Right kidney (tissue), 1 donor: ENCODE measurements at regions not wholly inside any gene's neighbourhood (a gene's known extent, or its start where the extent isn't known, plus 50 kb on each side); places are given as distances from the start of the nearest gene placed in this dataset.
"Not testable (repeated sequence)": the region's sequence is repeated elsewhere in the genome, so short reads cannot be mapped to it uniquely, and the experiment has no call there.

Experiments used
- DNase-seq: peaks from one replicate; pipeline ENCODE4 v3.0.0-alpha.2; 2016

DNA sequence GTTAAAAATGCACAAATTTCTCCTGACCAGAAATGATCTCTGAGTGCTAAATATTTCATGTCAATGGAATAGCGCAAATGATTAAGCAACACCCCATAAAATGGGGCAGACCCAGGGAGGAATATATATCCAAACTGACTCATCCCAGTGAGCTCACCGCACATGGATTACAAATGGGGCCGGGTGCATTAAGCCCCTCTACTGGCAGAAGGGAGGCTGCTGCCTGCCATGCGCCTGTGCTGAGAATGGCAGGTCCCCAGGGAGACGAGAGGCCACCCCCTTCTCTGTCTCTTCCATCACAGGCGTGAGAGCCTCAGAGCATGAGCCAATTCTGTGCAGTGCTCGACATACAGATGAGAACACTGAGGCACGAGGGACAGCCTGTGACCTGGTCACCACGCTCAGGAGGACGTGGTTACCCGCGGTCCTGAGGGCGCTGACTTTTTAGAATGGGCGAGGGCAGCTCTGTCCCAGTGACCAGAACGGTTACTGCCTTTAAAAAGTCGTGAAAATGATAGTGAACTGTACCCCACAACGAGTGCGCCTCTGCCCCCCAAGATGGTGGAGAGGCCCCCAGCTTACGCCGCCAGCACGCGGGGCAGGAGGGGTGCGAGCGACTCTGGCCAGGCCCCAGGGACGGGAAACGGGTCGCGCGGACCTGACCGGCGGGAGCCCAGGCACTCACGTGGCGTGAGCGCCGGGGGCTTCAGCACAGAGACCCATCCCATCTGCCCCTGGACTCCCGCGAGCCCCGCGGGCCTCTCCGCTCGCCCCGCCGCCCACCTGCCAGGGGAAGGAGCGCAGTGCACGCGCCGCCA lies 130.2 kb upstream of the ALDH3B2 start:
- peak; percentile 86 for DNase-seq

DNA sequence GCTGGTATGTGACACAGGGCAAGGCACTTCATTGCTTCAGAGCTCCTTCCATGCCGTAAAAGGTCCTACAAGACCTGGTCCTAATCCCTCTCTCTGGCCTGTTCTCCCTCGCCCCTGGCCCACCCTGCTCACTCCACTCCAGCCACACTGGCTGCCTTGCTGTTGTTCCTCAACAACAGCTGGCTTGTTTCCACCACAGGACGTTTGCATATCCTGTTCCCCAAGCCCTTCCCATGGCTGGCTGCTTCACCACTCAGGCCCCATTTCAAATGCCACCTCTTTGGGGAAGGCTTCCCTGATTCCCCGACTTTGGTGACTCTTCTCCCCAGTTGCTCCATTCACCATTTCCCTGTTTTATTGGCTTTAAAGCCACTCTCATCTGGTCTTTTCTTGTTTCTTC lies 129.1 kb upstream of the ALDH3B2 start:
- DNase-seq = not testable (repeated sequence)

DNA sequence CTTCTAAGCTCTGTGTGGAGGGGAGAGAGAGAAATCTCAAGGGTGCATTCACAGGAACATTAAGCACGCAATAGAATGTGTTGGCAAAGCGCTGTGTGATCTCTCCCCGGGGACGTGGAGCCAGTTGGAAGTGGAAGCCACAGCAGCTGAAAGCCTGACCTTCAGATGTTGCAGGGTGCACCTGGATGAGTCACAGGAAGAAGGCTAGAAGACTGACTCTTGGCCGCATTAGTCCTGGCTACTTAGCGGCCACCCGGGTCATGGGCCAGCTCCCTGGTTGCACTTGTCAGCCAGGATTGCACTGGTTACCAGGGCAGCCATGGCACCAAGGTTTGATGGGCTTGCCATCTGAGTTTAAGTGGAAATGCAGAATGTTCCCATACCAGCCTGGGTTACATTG lies 128.6 kb upstream of the ALDH3B2 start:
- not testable (repeated sequence) for DNase-seq

DNA sequence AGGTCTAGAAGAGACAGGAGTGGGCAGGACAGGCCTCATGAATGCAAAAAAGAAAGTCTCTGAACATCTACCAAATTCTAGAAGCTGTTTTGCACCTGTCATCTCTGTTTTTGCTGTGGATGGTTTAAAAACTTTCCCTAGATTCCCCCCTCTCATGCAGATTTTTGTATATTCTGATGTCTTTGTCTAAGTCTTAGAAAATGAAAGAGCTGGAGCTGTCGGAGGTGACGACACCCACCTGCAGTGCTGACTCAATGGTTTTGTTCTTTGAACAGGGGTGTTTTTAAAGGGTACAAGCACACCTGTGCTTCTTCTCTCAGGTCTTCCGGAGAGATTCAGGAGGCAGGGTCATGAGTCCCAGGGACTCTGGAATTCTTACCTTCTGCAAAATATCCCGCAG lies 128.2 kb upstream of the ALDH3B2 start:
- DNase-seq = not testable (repeated sequence)

DNA sequence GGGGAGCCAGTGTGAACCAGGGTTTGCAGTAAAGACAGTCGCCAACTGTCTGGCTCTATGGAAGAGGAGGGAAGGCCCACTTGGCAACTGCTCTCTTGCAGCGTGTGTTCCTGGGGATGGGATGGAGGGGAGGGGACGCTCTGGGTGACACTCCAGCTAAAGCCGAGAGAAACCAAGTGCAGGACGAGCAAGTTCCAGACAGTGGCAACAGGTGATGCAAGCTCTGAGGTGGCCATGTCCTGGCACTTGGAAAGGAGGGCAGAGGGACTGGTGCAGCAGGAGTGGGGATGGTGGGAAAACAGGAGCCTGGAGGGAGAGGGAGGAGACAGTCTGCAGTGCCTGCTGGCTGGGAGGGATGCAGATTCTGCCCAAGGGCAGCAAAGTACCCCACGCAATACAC lies 127.0 kb upstream of the ALDH3B2 start:
- not testable (repeated sequence) for DNase-seq

DNA sequence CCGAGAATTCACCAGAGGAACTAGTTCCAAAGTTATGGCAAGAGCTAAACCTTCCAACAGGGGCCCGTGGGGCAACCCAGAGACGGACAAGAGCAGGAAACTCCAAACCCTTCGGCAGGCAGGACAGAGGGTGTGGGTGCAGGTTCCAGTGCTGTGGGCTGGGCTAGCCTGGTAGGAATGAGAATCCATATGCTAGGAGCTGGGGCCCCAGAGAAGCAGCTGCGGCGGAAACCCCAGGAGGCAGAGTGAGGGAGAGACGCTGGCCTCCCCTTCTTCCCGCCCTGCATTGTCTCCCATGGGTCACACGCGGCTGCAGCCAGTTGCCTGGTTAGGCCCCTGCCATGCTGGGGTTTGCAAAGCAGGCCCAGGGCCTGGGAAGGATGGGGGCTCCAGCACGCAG lies 126.2 kb upstream of the ALDH3B2 start:
- DNase-seq = not testable (repeated sequence)

DNA sequence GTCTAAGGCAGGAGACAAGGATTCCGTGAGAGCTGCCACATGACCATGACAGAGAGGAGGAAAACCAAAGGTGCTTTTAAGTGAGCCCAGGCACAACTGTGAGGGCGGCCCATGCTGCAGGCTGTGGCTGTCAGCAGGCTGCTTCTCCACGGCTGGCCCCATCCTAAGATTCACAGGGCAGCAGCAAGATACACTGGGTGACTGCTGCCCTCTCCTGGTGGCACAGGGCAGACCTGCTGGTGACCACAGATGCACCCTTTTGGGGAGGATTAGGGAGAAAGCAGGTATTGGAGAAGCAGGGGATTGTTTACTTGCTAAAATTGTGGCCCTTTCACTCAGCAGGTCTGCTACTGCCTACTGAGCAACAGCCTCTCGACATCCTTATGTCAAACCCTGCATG lies 125.4 kb upstream of the ALDH3B2 start:
- not testable (repeated sequence) for DNase-seq

DNA sequence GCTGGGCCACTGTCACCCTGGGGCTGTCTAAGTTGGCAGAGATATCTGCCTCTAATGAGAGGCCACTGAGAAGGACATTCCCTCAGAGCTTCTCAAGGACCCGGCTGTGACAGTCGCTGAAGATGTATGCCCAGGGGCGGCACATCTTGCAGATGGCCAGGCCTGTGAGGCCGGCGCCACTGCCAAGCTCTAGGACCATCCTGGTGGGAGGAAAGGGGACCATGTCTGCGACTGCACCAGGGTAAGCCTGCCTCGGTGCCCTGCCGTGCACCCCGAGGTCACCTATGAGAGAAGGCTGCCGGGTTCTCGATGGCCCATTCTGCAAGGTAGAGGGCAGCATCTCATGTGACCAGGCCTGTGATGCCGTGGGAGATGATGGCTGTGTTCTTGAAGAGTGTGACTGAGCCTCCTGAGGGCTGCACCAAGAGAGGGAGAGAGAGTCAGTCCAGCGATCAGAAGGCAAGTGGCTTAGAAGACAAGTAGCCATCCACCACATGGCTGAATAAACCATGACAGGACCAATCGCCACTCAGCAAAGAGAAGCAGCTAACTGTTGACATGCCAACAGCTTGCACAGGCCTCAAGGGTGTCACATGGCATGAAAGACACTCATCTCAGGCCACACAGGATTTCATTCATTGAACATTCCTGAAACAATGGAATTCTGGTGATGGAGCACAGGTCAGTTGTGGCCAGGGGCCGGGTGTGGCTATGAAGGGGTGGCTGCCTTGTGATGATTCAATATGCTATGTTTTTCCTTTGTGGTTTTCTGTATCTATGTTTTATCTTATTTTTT lies 123.5 kb upstream of the ALDH3B2 start:
- DNase-seq = not testable (repeated sequence)

DNA sequence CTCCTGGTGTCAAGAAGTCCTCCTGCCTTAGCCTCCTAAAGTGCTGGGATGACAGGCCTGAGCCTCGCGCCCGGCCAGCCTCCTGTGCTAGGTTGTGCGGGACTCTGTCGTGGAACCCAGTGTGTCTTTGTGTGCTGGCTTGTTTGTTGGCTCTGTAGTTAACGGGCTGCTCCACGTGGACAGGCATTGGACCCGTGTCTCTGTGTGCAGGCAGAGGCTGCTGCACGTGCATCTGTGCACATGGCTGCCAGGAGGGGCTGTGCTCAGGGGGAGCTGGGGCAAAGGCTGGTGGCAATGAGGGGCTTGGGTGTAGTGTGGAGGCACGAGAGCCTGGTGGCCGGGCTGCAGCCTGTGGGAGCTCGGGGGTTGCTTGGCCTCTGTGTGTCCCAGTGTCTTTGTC lies 121.3 kb upstream of the ALDH3B2 start:
- DNase-seq = no peak

DNA sequence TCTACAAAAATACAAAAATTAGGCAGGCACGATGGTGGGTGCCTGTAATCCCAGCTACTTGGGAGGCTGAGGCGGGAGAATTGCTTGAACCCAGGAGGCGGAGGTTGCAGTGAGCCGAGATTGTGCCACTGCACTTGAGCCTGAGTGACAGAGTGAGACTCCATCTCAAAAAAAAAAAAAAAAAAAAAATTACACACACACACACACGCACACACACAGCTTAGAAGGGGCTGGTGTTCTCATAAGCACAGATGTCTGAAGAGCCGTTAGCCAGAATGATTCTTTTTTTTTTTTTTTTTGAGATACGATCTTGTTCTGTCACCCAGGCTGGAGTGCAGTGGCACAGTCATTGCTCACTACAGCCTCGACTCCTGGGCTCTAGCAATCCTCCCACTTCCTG lies 119.3 kb upstream of the ALDH3B2 start:
- not testable (repeated sequence) for DNase-seq

DNA sequence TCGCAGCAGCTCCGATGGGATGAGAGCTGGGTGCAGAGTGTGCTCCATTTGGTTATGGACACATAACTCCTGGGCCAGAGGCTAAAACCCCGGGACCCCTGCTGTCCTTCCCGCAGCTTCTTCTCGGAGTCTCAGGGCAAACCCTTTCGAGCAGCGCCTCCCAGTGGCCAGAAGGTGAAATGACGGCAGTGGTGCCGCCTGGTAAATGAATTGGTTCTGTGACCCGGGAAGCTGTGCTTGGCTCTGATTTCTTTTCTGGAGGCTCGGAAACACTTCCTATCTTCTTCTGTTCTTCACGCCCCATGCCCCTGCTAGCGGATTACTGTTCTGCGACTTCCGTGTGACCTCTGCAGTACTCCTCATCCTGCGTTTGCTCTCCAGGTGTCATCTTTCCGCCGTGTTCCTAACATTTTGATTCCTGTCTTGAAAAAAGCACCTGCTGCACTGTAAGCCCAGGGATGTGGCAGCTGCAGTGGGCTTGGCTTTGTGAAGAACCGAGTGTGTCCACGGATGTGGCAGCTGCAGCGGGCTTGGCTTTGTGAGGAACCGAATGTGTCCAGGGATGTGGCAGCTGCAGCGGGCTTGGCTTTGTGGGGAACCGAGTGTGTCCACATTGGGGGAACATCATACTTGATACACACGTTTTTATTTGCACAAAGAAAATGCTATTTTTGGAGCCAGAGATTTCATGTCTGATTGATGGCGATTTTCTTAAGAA lies 118.0 kb upstream of the ALDH3B2 start:
- DNase-seq = peak; percentile 23

DNA sequence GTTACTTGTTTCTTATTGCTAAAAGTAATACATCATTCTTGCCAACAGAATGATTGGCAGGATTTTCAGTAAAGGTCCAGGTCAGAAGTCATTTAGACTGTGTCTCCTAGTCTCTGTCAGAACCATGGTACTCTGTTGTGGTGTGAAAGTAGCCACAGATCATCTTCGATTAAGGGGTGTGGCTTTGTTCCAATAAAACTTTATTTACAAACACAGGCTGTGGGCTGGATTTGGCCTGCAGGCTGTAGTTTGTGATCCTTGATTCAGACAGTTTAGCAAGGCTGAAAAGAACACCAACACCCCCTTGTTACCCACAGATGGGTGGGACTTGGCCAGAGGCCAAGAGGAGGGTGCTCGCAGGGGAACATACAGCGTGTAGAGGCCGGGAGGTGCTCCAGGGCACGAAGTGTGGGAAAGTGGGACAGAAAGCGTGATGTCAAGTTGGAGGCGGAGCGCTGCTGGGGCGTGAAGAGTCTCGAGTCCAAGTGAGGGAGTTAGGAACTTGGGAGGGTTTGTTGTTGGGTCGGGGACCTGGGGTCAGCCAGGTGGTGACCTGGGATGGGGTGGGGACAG lies 117.3 kb upstream of the ALDH3B2 start:
- not testable (repeated sequence) for DNase-seq

DNA sequence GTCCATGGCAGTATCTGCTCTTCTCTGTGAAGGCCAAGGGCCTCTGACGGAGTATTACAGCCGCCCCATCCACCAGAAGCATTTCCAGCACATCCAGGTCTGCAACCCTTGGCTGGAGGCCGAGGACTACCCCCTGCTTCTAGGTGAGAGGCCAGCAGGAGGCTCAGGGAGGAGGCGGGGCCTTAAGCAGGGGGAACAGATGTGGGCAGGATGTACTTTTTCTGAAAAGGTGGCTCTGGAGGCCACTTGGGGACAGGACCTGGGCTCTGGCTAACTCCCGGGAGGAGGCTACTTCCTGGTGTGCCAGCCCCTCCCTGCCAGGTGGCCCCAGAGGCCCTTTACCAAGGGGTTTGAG lies 113.9 kb upstream of the ALDH3B2 start:
- not testable (repeated sequence) for DNase-seq

DNA sequence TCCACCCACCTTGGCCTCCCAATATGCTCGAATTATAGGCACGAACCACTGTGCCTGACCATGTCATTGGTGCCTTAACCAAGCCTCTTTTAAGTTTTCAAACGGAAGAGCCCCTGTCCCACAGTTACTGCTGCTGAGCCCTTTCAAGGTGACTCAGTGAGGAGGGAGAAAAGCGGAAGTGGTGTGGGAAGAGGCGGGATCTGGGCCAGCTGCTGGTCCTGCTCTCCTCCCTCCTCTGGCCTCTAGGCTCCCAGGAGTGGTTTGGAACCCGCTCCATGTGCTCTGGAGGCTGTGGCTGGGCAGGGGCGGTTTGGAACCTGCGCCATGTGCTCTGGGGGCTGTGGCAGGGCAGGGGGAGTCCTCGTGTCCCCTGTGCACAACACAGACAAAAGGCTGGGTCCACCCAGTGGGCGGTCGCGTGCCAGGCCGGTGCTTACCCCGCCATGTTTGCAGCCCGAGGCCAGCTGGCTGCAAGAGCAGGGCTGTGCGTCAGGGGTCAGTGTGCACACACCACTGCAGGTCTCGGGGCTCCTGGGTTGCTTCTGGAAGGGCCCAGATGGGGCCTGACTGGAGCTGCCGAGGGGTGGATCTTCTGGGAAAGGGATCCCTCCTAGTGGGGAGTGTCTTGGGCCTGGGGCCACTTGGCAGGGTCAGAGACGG lies 113.4 kb upstream of the ALDH3B2 start:
- not testable (repeated sequence) for DNase-seq

DNA sequence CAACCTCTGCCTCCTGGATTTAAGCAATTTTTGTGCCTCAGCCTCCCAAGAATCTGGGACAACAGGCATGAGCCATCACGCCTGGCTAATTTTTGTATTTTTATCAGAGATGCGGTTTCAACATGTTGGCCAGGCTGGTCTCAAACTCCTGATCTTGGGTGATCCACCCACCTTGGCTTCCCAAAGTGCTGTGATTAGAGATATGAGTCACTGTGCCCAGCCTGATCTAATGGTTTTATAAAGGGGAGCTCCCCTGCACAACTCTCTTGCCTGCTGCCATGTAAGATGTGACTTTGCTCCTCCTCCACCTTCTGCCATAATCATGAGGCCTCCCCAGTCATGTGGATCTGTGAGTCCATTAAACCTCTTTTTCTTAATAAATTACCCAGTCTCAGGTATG lies 107.5 kb upstream of the ALDH3B2 start:
- DNase-seq = not testable (repeated sequence)

DNA sequence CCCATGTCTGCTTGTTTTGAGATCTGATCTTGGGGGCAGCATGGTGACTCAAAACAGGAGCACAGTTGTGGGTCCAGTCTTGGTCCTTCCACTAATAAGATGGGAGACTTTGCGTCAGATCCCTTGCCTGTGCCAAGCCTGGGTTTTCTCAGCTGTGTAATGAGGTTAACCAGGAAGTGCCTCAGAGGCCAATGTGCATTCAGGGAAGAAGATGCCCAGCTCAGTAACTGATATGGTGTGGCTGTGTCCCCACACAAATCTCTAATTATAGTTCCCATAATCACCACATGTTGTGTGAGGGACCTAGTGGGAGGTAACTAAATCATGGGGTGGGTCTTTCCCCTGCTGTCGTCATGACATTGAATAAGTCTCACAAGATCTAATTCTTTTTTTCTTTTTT lies 107.1 kb upstream of the ALDH3B2 start:
- not testable (repeated sequence) for DNase-seq

DNA sequence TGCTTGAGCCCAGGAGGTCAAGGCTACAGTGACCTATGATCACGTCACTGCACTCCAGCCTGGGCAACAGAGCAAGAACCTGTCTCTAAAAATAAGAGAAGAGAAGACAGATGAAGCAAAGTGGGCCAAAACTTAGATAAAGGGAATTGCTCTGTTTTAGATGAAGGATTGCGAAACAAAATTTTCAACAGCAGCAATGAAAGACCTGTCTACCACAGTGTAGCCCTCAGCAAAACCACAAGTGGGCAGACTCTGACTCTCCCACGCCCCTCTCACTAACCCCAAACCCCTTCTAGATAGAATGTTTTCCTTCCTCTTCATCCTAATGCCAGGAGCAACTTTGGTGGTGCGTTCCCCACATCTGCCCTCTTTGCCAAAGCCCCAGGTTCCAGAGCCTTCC lies 105.6 kb upstream of the ALDH3B2 start:
- DNase-seq = no peak

DNA sequence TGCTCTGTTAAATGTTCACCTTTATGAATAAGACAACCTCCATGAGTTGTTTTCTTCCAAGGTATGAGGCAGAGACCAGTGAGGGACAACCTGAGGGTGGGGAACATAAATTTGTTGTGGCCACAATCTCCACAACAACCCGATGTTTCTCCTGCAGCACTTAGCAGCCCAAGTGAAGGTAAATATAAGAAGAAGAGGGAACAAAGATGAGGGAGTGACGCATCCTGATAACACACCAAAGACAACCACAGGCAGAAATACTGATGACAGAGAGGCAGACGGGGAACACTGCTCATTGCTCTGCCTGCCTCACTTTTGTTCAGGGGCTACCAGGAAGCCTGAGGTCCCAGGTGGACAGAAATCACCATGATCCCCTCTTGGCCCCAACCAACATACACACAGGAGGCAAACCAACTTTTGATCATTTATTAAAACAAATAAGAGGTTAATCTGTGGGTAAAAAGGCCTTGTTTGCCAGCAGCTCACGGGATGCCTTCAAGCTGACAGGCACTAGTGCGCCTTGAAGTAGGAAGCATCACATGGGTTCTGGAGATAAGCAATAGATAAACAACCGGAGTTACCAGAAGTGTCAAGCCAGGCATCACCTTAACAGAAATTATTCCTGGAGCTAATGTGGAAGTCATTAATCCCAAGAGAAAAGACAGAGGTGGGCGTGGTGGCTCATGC lies 104.9 kb upstream of the ALDH3B2 start:
- not testable (repeated sequence) for DNase-seq

DNA sequence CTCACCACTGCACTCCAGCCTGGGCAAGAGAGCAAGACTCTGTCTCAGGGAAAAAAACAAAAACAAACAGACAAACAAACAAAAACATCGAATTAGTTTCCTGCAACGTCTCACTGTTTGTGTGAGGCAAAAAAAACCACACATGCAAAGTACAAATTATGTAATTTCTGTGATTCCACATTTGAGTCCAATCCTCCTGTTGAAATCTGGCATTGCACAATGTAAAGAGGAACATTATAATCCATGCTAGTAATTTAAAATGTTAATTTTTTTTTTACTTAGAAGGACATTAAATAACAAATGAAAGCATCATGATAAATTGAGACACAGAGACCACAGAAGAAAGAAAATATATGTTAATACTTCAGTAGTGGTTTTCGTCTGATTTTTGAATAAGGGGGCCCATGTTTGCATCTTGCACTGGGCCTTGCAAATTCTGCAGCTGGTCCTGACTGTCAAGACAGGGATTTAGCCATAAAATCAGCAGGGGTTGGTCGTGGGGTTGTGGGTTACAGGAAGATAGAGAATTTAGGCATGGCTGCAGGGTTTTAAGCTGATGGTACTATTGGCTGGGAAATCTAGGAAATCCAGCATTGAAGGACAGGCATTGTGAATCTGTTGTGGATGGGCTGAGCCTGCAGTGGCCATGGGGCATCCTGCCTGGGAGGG lies 102.6 kb upstream of the ALDH3B2 start:
- no peak for DNase-seq

DNA sequence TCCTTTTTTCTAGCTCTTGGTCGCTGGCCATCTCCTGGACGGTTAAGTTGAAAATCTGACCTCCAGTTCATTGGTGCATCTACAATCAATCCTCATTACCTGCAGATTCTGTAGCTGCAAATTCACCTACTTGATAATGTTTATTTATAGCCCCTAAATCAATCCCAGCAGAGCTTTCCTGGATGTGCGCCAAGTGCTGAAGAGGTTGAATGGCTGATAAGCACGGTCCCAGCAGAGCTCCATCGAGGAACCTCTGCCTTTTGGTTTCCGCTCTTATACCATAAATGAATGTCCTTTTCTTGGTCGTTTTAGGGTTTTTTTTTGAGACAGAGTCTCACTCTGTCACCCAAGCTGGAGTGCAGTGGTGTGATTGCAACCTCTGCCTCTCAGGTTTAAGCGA lies 99.8 kb upstream of the ALDH3B2 start:
- DNase-seq = not testable (repeated sequence)
